ENCODE measurements at regions not wholly inside any gene's neighbourhood (a gene's known extent, or its start where the extent isn't known, plus 50 kb on each side); places are given as distances from the start of the nearest gene placed in this dataset.
A peak's percentile ranks its signal among the peaks of the same experiment; 100 is the strongest.
"Not testable (repeated sequence)": the region's sequence is repeated elsewhere in the genome, so short reads cannot be mapped to it uniquely, and the experiment has no call there.

GRCh38 chr4:145293658-145294057, 113.3 kb upstream of the OTUD4 start:
- DNase-seq, result no peak

GRCh38 chr4:145290955-145291354, 110.6 kb upstream of the OTUD4 start:
- DNase-seq, result no peak

GRCh38 chr4:145289403-145290076, 109.2 kb upstream of the OTUD4 start:
- DNase-seq, result no peak

GRCh38 chr4:145287351-145287750, 107.0 kb upstream of the OTUD4 start:
- no peak for DNase-seq

GRCh38 chr4:145285928-145286327, 105.5 kb upstream of the OTUD4 start:
- DNase-seq, result no peak

- DNase-seq, result no peak
Observed at GRCh38 chr4:145283909-145284308, 103.5 kb upstream of the OTUD4 start.

- DNase-seq, result no peak
Observed at GRCh38 chr4:145281951-145282350, 101.6 kb upstream of the OTUD4 start.

- DNase-seq, result no peak
Observed at GRCh38 chr4:145281224-145281623, 100.8 kb upstream of the OTUD4 start.

- no peak for DNase-seq
Observed at GRCh38 chr4:145280541-145280940, 100.2 kb upstream of the OTUD4 start.

GRCh38 chr4:145279122-145279960, 99.0 kb upstream of the OTUD4 start:
- DNase-seq, result no peak

GRCh38 chr4:145278341-145279121, 98.1 kb upstream of the OTUD4 start:
- DNase-seq, result no peak

- DNase-seq, result no peak
Observed at GRCh38 chr4:145277011-145277410, 96.6 kb upstream of the OTUD4 start.

GRCh38 chr4:145276050-145276449, 95.7 kb upstream of the OTUD4 start:
- DNase-seq, result no peak

GRCh38 chr4:145271194-145271593, 90.8 kb upstream of the OTUD4 start:
- no peak for DNase-seq

- DNase-seq, result no peak
Observed at GRCh38 chr4:145266881-145267280, 86.5 kb upstream of the OTUD4 start.

GRCh38 chr4:145260091-145260490, 79.7 kb upstream of the OTUD4 start:
- no peak for DNase-seq

- DNase-seq, result not testable (repeated sequence)
Observed at GRCh38 chr4:145255311-145255710, 74.9 kb upstream of the OTUD4 start.

- no peak for DNase-seq
Observed at GRCh38 chr4:145252190-145252589, 71.8 kb upstream of the OTUD4 start.

GRCh38 chr4:145251391-145251790, 71.0 kb upstream of the OTUD4 start:
- DNase-seq, result no peak

GRCh38 chr4:145248971-145249370, 68.6 kb upstream of the OTUD4 start:
- DNase-seq, result no peak

- DNase-seq, result no peak
Observed at GRCh38 chr4:145248502-145248901, 68.1 kb upstream of the OTUD4 start.

- peak; percentile 53 for DNase-seq
Observed at GRCh38 chr4:145234091-145234706, 53.8 kb upstream of the OTUD4 start.
